K562 (cell line): ENCODE measurements at regions not wholly inside any gene's neighbourhood (a gene's known extent, or its start where the extent isn't known, plus 50 kb on each side); places are given as distances from the start of the nearest gene placed in this dataset.

Experiments
- CCNT2 ChIP-seq: IDR thresholded peaks from 2 replicates; pipeline ENCODE4 v1.6.1; 2011; ENCODE audit warnings: borderline replicate concordance, low read depth, mild to moderate bottlenecking, moderate library complexity, mixed read lengths, low read length; ENCODE audit not compliant: insufficient read length; ENCODE audit errors: extremely low read depth
- CREBBP ChIP-seq: IDR thresholded peaks from one replicate; pipeline ENCODE4 v1.6.1; 2012; ENCODE audit warnings: low read depth, mild to moderate bottlenecking, control low read depth, inconsistent platforms, low read length
- GABPB2 ChIP-seq: fragments of 250-450 bp; sonication (Bioruptor Pico); conservative IDR thresholded peaks from 2 replicates; pipeline ENCODE4 v1.5.1; 2021; ENCODE audit warnings: mild to moderate bottlenecking
- MTF1 ChIP-seq: fragments of 250-450 bp; sonication (Bioruptor Pico); IDR thresholded peaks from 2 replicates; pipeline ENCODE4 v1.9.0; 2021; ENCODE audit warnings: moderate library complexity, mild to moderate bottlenecking, inconsistent platforms, borderline replicate concordance
- NFXL1 ChIP-seq: fragments of 450-650 bp; formaldehyde crosslinking; IDR thresholded peaks from 2 replicates; pipeline ENCODE4 v1.4.0; 2021; ENCODE audit warnings: mild to moderate bottlenecking
- NR2C2 ChIP-seq, 2 experiments: fragments of 200-800 bp in 1 of 2; sonication (Bioruptor generic) in 1 of 2; sonication (generic) in 1 of 2; formaldehyde crosslinking in 1 of 2; IDR thresholded peaks; 2 replicates each; pipeline versions ENCODE4 v1.6.1 to v1.8.0; 2016 to 2022; ENCODE audit warnings: mild to moderate bottlenecking in 1 of 2, missing compliant biosample characterization in 1 of 2, missing genetic modification characterization in 1 of 2, missing genetic modification reagents in 1 of 2
- OTX1 ChIP-seq: fragments of 450-650 bp; formaldehyde crosslinking; IDR thresholded peaks from 2 replicates; pipeline ENCODE4 v1.4.0; 2022; ENCODE audit warnings: mild to moderate bottlenecking
- PML ChIP-seq: IDR thresholded peaks from 2 replicates; pipeline ENCODE4 v1.6.1; 2012; ENCODE audit warnings: low read length, inconsistent platforms
- POLR2H ChIP-seq: IDR thresholded peaks from 2 replicates; pipeline ENCODE4 v1.6.1; 2016; ENCODE audit warnings: missing genetic modification characterization, low read depth, mild to moderate bottlenecking, control low read depth, missing compliant biosample characterization, moderate library complexity
- SMARCE1 ChIP-seq: fragments of 450-650 bp; IDR thresholded peaks from 2 replicates; pipeline ENCODE4 v1.7.1; 2016; ENCODE audit warnings: mild to moderate bottlenecking
- YY1 ChIP-seq, 3 experiments: IDR thresholded peaks; 2 replicates each; pipeline ENCODE4 v1.6.1; 2011; ENCODE audit warnings: low read length in 2 of 3, mild to moderate bottlenecking in 2 of 3, moderate library complexity in 2 of 3, borderline replicate concordance in 1 of 3, control low read depth in 1 of 3, low read depth in 1 of 3; ENCODE audit not compliant: insufficient read depth in 3 of 3, insufficient replicate concordance in 2 of 3, control insufficient read depth in 1 of 3, insufficient read length in 1 of 3; ENCODE audit errors: extremely low read depth in 1 of 3
- ZBTB8A ChIP-seq: fragments of 450-650 bp; IDR thresholded peaks from 2 replicates; pipeline ENCODE4 v1.6.1; 2018; ENCODE audit warnings: mild to moderate bottlenecking, moderate library complexity; ENCODE audit not compliant: partially characterized antibody
- ZNF384 ChIP-seq: IDR thresholded peaks from 2 replicates; pipeline ENCODE4 v1.6.1; 2012; ENCODE audit warnings: low read depth, low read length, improper control_type of control experiment
- TF ChIP-seq, protein P1 (sequence below): fragments of 200-800 bp; sonication (Bioruptor generic); IDR thresholded peaks from 2 replicates; pipeline ENCODE4 v1.6.1; 2017; ENCODE audit warnings: missing genetic modification characterization, missing compliant biosample characterization
- TF ChIP-seq, protein P2 (sequence below), 2 experiments: fragments of 200-800 bp in 1 of 2; sonication (Bioruptor generic) in 1 of 2; sonication (generic) in 1 of 2; formaldehyde crosslinking in 1 of 2; IDR thresholded peaks in 1 of 2; conservative IDR thresholded peaks in 1 of 2; 2 replicates each; pipeline versions ENCODE4 v1.5.0 to v1.6.1; 2016 to 2020; ENCODE audit warnings: missing compliant biosample characterization in 1 of 2, missing genetic modification characterization in 1 of 2, missing genetic modification reagents in 1 of 2
- TF ChIP-seq, protein P3 (sequence below): fragments of 150-350 bp; conservative IDR thresholded peaks from 2 replicates; pipeline ENCODE4 v1.6.1; 2014; ENCODE audit warnings: low read length
- TF ChIP-seq, protein P4 (sequence below): fragments of 200-400 bp; formaldehyde crosslinking; IDR thresholded peaks from 2 replicates; pipeline ENCODE4 v1.6.1; 2017; ENCODE audit warnings: mild to moderate bottlenecking, low read depth, low read length, moderate library complexity
- TF ChIP-seq, protein P5 (sequence below): fragments of 450-650 bp; formaldehyde crosslinking; IDR thresholded peaks from 2 replicates; pipeline ENCODE4 v1.4.0; 2020; ENCODE audit warnings: mild to moderate bottlenecking

DNA sequence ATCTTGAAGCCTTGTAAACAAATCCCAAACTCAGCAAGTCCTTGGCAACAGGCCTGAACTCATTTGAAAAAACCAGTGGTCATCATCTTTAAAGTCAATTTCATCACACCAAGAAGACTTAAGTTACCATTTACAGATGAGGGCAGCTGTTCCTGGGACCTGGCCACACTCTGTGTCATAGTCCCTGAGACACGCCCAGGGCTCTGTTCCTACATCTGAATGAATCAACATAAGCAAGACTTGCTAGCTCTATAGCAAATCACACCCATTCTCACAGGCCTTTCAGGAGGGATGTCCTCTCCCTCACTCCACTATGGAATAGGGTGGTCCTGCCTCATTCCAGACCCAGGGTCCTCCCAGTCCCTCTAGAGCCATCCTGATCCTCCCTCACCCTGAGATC is 142.8 kb downstream of the NSG2 start (continued):
- TF ChIP-seq POLR2H (peak; percentile 78), SMARCE1 (no peak), NR2C2 (CRISPR knock-in tag; IDR thresholded peaks at IDR 0.05) (no peak), NR2C2 (tag; IDR thresholded peaks at IDR 0.05) (no peak), CCNT2 (no peak), OTX1 (CRISPR knock-in tag) (no peak), GABPB2 (CRISPR knock-in tag) (no peak), ZBTB8A (no peak), NFXL1 (CRISPR knock-in tag) (no peak), MTF1 (CRISPR knock-in tag) (no peak), PML (peak; percentile 97), ZNF384 (no peak), CREBBP (no peak), YY1 (IDR thresholded peaks at IDR 0.05; ENCODE audit: borderline replicate concordance in 1 of 3, control insufficient read depth in 1 of 3, extremely low read depth in 1 of 3, insufficient read depth in 3 of 3, insufficient read length in 1 of 3, insufficient replicate concordance in 2 of 3, low read depth in 1 of 3, low read length in 2 of 3) (no peak)
- TF ChIP-seq, protein P1, sequence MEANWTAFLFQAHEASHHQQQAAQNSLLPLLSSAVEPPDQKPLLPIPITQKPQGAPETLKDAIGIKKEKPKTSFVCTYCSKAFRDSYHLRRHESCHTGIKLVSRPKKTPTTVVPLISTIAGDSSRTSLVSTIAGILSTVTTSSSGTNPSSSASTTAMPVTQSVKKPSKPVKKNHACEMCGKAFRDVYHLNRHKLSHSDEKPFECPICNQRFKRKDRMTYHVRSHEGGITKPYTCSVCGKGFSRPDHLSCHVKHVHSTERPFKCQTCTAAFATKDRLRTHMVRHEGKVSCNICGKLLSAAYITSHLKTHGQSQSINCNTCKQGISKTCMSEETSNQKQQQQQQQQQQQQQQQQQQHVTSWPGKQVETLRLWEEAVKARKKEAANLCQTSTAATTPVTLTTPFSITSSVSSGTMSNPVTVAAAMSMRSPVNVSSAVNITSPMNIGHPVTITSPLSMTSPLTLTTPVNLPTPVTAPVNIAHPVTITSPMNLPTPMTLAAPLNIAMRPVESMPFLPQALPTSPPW (CRISPR knock-in tag), result no peak
- TF ChIP-seq, protein P2, sequence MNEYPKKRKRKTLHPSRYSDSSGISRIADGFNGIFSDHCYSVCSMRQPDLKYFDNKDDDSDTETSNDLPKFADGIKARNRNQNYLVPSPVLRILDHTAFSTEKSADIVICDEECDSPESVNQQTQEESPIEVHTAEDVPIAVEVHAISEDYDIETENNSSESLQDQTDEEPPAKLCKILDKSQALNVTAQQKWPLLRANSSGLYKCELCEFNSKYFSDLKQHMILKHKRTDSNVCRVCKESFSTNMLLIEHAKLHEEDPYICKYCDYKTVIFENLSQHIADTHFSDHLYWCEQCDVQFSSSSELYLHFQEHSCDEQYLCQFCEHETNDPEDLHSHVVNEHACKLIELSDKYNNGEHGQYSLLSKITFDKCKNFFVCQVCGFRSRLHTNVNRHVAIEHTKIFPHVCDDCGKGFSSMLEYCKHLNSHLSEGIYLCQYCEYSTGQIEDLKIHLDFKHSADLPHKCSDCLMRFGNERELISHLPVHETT (CRISPR knock-in tag; conservative IDR thresholded peaks at IDR 0.05 in 1 of 2, IDR thresholded peaks at IDR 0.05 in 1 of 2), result no peak
- TF ChIP-seq, protein P3, sequence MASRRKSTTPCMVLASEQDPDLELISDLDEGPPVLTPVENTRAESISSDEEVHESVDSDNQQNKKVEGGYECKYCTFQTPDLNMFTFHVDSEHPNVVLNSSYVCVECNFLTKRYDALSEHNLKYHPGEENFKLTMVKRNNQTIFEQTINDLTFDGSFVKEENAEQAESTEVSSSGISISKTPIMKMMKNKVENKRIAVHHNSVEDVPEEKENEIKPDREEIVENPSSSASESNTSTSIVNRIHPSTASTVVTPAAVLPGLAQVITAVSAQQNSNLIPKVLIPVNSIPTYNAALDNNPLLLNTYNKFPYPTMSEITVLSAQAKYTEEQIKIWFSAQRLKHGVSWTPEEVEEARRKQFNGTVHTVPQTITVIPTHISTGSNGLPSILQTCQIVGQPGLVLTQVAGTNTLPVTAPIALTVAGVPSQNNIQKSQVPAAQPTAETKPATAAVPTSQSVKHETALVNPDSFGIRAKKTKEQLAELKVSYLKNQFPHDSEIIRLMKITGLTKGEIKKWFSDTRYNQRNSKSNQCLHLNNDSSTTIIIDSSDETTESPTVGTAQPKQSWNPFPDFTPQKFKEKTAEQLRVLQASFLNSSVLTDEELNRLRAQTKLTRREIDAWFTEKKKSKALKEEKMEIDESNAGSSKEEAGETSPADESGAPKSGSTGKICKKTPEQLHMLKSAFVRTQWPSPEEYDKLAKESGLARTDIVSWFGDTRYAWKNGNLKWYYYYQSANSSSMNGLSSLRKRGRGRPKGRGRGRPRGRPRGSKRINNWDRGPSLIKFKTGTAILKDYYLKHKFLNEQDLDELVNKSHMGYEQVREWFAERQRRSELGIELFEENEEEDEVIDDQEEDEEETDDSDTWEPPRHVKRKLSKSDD, result no peak
- TF ChIP-seq, protein P4, sequence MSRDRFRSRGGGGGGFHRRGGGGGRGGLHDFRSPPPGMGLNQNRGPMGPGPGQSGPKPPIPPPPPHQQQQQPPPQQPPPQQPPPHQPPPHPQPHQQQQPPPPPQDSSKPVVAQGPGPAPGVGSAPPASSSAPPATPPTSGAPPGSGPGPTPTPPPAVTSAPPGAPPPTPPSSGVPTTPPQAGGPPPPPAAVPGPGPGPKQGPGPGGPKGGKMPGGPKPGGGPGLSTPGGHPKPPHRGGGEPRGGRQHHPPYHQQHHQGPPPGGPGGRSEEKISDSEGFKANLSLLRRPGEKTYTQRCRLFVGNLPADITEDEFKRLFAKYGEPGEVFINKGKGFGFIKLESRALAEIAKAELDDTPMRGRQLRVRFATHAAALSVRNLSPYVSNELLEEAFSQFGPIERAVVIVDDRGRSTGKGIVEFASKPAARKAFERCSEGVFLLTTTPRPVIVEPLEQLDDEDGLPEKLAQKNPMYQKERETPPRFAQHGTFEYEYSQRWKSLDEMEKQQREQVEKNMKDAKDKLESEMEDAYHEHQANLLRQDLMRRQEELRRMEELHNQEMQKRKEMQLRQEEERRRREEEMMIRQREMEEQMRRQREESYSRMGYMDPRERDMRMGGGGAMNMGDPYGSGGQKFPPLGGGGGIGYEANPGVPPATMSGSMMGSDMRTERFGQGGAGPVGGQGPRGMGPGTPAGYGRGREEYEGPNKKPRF, result no peak
- TF ChIP-seq, protein P5, sequence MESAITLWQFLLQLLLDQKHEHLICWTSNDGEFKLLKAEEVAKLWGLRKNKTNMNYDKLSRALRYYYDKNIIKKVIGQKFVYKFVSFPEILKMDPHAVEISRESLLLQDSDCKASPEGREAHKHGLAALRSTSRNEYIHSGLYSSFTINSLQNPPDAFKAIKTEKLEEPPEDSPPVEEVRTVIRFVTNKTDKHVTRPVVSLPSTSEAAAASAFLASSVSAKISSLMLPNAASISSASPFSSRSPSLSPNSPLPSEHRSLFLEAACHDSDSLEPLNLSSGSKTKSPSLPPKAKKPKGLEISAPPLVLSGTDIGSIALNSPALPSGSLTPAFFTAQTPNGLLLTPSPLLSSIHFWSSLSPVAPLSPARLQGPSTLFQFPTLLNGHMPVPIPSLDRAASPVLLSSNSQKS, result no peak
